HCT116 (cell line): ENCODE measurements at regions not wholly inside any gene's neighbourhood (a gene's known extent, or its start where the extent isn't known, plus 50 kb on each side); places are given as distances from the start of the nearest gene placed in this dataset.

Experiments used
- ATAC-seq: fragments of 200-7000 bp; cut with Tn5 transposase; 2 replicates; pipeline ENCODE4 v1.9.1; 2020; ENCODE audit warnings: mild to moderate bottlenecking, moderate library complexity
- BruUV-seq: library from RNA; stranded (reverse); fragments of 400-500 nt; replicated peaks from 2 replicates; lab custom pipeline; 2021; lab: Mats Ljungman, UMichigan
- CTCF ChIA-PET: fragments of 300-600 bp; sonication (Branson Sonifier 250); formaldehyde crosslinking; loops from one replicate; lab custom pipeline; 2021; ENCODE audit warnings: antibody characterized with exemption; lab: Charles Lee
- POLR2A ChIA-PET: fragments of 300-600, 350-600 bp; sonication (Branson Sonifier 250); formaldehyde crosslinking; loops from one replicate; lab custom pipeline; 2021; ENCODE audit warnings: antibody characterized with exemption; lab: Charles Lee
- RAD21 ChIA-PET, 2 experiments: fragments of 300-600 bp; sonication (Branson Sonifier 250); formaldehyde crosslinking; loops; one replicate each; lab custom pipeline; 2023; ENCODE audit warnings: low total read pairs in 2 of 2; ENCODE audit not compliant: uncharacterized antibody in 2 of 2, unreplicated experiment in 2 of 2, low non-redundant PET in 1 of 2; lab: Charles Lee
- DNase-seq: peaks from one replicate; pipeline ENCODE4 v3.0.0-alpha.2; 2010; ENCODE audit warnings: low read depth, low spot score
- H2AFZ ChIP-seq: fragments of 200-600 bp; shearing (Covaris generic), sonication (generic); 2 replicates; pipeline ENCODE4 v1.6.1; 2017; ENCODE audit warnings: low read depth, mixed run types, mixed read lengths, antibody characterized with exemption, low read length; ENCODE audit not compliant: poor library complexity, severe bottlenecking
- H3K27ac ChIP-seq: 2 replicates; pipeline ENCODE4 v1.5.1; 2012; ENCODE audit warnings: low read depth, low read length
- H3K27me3 ChIP-seq: fragments of 200-600 bp; sonication (generic); 2 replicates; pipeline ENCODE4 v1.6.1; 2016; ENCODE audit warnings: mixed run types, low read length, mixed read lengths; ENCODE audit not compliant: insufficient read depth
- H3K36me3 ChIP-seq, 2 experiments: fragments of 200-500 bp in 1 of 2; fragments of 200-600 bp in 1 of 2; sonication (Bioruptor generic) in 1 of 2; sonication (generic) in 1 of 2; 2 replicates each; pipeline versions ENCODE4 v1.5.1 to v1.6.1; 2014 to 2016; ENCODE audit warnings: low read length in 2 of 2, inconsistent platforms in 1 of 2, mixed read lengths in 1 of 2, mixed run types in 1 of 2; ENCODE audit not compliant: insufficient read depth in 2 of 2, control insufficient read depth in 1 of 2
- H3K4me1 ChIP-seq, 2 experiments: fragments of 200-600 bp in 1 of 2; sonication (generic) in 1 of 2; 2 replicates each; pipeline versions ENCODE4 v1.5.1 to v1.6.1; 2012 to 2017; ENCODE audit warnings: low read length in 2 of 2, inconsistent platforms in 1 of 2, mild to moderate bottlenecking in 1 of 2, mixed read lengths in 1 of 2, mixed run types in 1 of 2, moderate library complexity in 1 of 2; ENCODE audit not compliant: insufficient read depth in 2 of 2, control insufficient read depth in 1 of 2
- H3K4me2 ChIP-seq: fragments of 200-600 bp; sonication (generic); 2 replicates; pipeline ENCODE4 v1.6.1; 2017; ENCODE audit warnings: mixed run types, low read length, mixed read lengths
- H3K4me3 ChIP-seq, 2 experiments: fragments of 200-600 bp in 1 of 2; sonication (generic) in 1 of 2; replicated peaks in 1 of 2; 2 replicates each; pipeline ENCODE4 v1.5.1; 2011 to 2016; ENCODE audit warnings: low read length in 2 of 2, control low read depth in 1 of 2, low read depth in 1 of 2, mild to moderate bottlenecking in 1 of 2, mixed read lengths in 1 of 2, mixed run types in 1 of 2
- H3K79me2 ChIP-seq: fragments of 200-600 bp; sonication (generic); 2 replicates; pipeline ENCODE4 v1.6.1; 2017; ENCODE audit warnings: mild to moderate bottlenecking, mixed run types, low read length, moderate library complexity, mixed read lengths; ENCODE audit not compliant: insufficient read depth
- H3K9ac ChIP-seq: fragments of 200-600 bp; sonication (generic); 2 replicates; pipeline ENCODE4 v1.6.1; 2016; ENCODE audit warnings: low read length, mixed read lengths
- H3K9me2 ChIP-seq: fragments of 200-600 bp; sonication (generic), shearing (Covaris generic); 2 replicates; pipeline ENCODE4 v1.6.1; 2017; ENCODE audit warnings: mixed run types, mild to moderate bottlenecking, moderate library complexity; ENCODE audit not compliant: insufficient read depth
- H3K9me3 ChIP-seq, 2 experiments: fragments of 200-500 bp in 1 of 2; fragments of 200-600 bp in 1 of 2; sonication (Bioruptor generic) in 1 of 2; sonication (generic) in 1 of 2; 2 replicates each; pipeline ENCODE4 v1.6.1; 2014 to 2017; ENCODE audit warnings: low read length in 2 of 2, mixed read lengths in 2 of 2, inconsistent platforms in 1 of 2, low read depth in 1 of 2, mild to moderate bottlenecking in 1 of 2, mixed run types in 1 of 2, moderate library complexity in 1 of 2; ENCODE audit not compliant: control insufficient read depth in 1 of 2, insufficient read depth in 1 of 2
- H4K20me1 ChIP-seq: fragments of 200-600 bp; sonication (generic), shearing (Covaris generic); 2 replicates; pipeline ENCODE4 v1.6.1; 2017; ENCODE audit warnings: mixed run types, mild to moderate bottlenecking, moderate library complexity; ENCODE audit not compliant: insufficient read depth
- ATF3 ChIP-seq: IDR thresholded peaks from 2 replicates; pipeline ENCODE4 v1.6.1; 2012
- CBX3 ChIP-seq: IDR thresholded peaks from 2 replicates; pipeline ENCODE4 v1.6.1; 2012; ENCODE audit warnings: low read depth
- CEBPB ChIP-seq: IDR thresholded peaks from 2 replicates; pipeline ENCODE4 v1.6.1; 2012; ENCODE audit warnings: low read depth
- EZH2 ChIP-seq: fragments of 200-600 bp; sonication (generic); IDR thresholded peaks from 2 replicates; pipeline ENCODE4 v1.6.1; 2017; ENCODE audit warnings: antibody characterized with exemption, mixed run types
- JUND ChIP-seq: IDR thresholded peaks from 2 replicates; pipeline ENCODE4 v1.6.1; 2012
- SIN3A ChIP-seq: IDR thresholded peaks from 2 replicates; pipeline ENCODE4 v1.6.1; 2012; ENCODE audit warnings: low read depth
- YY1 ChIP-seq: IDR thresholded peaks from 2 replicates; pipeline ENCODE4 v1.6.1; 2011; ENCODE audit warnings: low read length, low read depth, moderate library complexity, mild to moderate bottlenecking; ENCODE audit not compliant: insufficient replicate concordance; ENCODE audit errors: extremely low read depth
- ZFX ChIP-seq: fragments of 450-650 bp; IDR thresholded peaks from 2 replicates; pipeline ENCODE4 v1.6.1; 2017
- intact Hi-C: fragments of 100-400 bp; cut with micrococcal nuclease; formaldehyde crosslinking; loops from 2 replicates; pipeline ENCODE4 v1.10.0; 2022
- TF ChIP-seq, protein P1 (sequence below), 3 experiments: fragments of 200-600 bp in 1 of 3; sonication (generic) in 1 of 3; IDR thresholded peaks in 2 of 3; conservative IDR thresholded peaks in 1 of 3; 2 replicates each; pipeline ENCODE4 v1.5.1; 2012 to 2017; ENCODE audit warnings: low read depth in 2 of 3, low read length in 2 of 3, antibody characterized with exemption in 1 of 3, borderline replicate concordance in 1 of 3, control low read depth in 1 of 3, mild to moderate bottlenecking in 1 of 3, mixed read lengths in 1 of 3, mixed run types in 1 of 3, moderate library complexity in 1 of 3; ENCODE audit not compliant: insufficient read depth in 1 of 3
- TF ChIP-seq, protein P2 (sequence below): IDR thresholded peaks from 2 replicates; pipeline ENCODE4 v1.6.1; 2012

- no peak for DNase-seq
- ChIA-PET CTCF (interaction anchor here (0.8 kb wide), 1 partner anchor 287 kb away, joined by 3 read pairs; no protein-coding TSS in a partner anchor), RAD21 (no interaction called here), POLR2A (no interaction called here)
- Histone ChIP-seq H3K9me2 (no peaks in the 10 kb centered on the region), H3K36me3 (no peaks in the 10 kb centered on the region), H3K9me3 (no peaks in the 10 kb centered on the region), H3K79me2 (no peaks in the 10 kb centered on the region), H2AFZ (no peak overlapping the region), H3K9ac (no peak overlapping the region), H3K27me3 (no peaks in the 10 kb centered on the region), H3K4me3 (no peak overlapping the region), H3K4me1 (no peaks in the 10 kb centered on the region), H4K20me1 (no peaks in the 10 kb centered on the region), H3K27ac (no peak overlapping the region), H3K4me2 (no peak overlapping the region)
- BruUV-seq: no TSS peak
- ATAC-seq: no peak
- intact Hi-C loops: loop anchor here (5.0 kb wide), 1 partner anchor 146 kb away; no protein-coding TSS in a partner anchor
- TF ChIP-seq ZFX (no peak), JUND (no peak)
Measured at GRCh38 chr6:159461266-159461665, 231.8 kb downstream of the SOD2 start.

- intact Hi-C loops: loop anchor here (5.0 kb wide), 1 partner anchor 147 kb away; no protein-coding TSS in a partner anchor
- POLR2A ChIA-PET: no interaction called here
Measured at GRCh38 chr6:159460476-159460875, 232.6 kb downstream of the SOD2 start.

More at GRCh38 chr6:159460476-159460875, 232.6 kb downstream of the SOD2 start:
- no TSS peak for BruUV-seq
- no peak overlapping the region for H3K9ac ChIP-seq
- no peak overlapping the region for H3K27ac ChIP-seq
- TF ChIP-seq EZH2 (no peak), ATF3 (no peak), CEBPB (no peak), CBX3 (no peak), SIN3A (no peak), YY1 (no peak)
- TF ChIP-seq, protein P1, sequence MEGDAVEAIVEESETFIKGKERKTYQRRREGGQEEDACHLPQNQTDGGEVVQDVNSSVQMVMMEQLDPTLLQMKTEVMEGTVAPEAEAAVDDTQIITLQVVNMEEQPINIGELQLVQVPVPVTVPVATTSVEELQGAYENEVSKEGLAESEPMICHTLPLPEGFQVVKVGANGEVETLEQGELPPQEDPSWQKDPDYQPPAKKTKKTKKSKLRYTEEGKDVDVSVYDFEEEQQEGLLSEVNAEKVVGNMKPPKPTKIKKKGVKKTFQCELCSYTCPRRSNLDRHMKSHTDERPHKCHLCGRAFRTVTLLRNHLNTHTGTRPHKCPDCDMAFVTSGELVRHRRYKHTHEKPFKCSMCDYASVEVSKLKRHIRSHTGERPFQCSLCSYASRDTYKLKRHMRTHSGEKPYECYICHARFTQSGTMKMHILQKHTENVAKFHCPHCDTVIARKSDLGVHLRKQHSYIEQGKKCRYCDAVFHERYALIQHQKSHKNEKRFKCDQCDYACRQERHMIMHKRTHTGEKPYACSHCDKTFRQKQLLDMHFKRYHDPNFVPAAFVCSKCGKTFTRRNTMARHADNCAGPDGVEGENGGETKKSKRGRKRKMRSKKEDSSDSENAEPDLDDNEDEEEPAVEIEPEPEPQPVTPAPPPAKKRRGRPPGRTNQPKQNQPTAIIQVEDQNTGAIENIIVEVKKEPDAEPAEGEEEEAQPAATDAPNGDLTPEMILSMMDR (IDR thresholded peaks at IDR 0.05 in 2 of 3, conservative IDR thresholded peaks at IDR 0.05 in 1 of 3; ENCODE audit: borderline replicate concordance in 1 of 3, insufficient read depth in 1 of 3, low read depth in 2 of 3, low read length in 2 of 3): no peak
- TF ChIP-seq, protein P2, sequence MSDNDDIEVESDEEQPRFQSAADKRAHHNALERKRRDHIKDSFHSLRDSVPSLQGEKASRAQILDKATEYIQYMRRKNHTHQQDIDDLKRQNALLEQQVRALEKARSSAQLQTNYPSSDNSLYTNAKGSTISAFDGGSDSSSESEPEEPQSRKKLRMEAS: no peak
- ATAC-seq (no peak), DNase-seq (no peak)
- H3K79me2 ChIP-seq: no peaks in the 10 kb centered on the region
- ChIA-PET CTCF (no interaction called here), RAD21 (no interaction called here)
- no peaks in the 10 kb centered on the region for H3K9me2 ChIP-seq
- no peaks in the 10 kb centered on the region for H3K36me3 ChIP-seq
- H3K9me3 ChIP-seq: no peaks in the 10 kb centered on the region
- no peaks in the 10 kb centered on the region for H3K4me1 ChIP-seq
- H3K4me2 ChIP-seq: no peak overlapping the region
- no peaks in the 10 kb centered on the region for H4K20me1 ChIP-seq
- H3K4me3 ChIP-seq: no peak overlapping the region
- H2AFZ ChIP-seq: no peak overlapping the region
- H3K27me3 ChIP-seq: no peaks in the 10 kb centered on the region
